Skeletal muscle satellite cell (primary cell): ENCODE measurements at regions not wholly inside any gene's neighbourhood (a gene's known extent, or its start where the extent isn't known, plus 50 kb on each side); places are given as distances from the start of the nearest gene placed in this dataset.
"Not testable (repeated sequence)": the region's sequence is repeated elsewhere in the genome, so short reads cannot be mapped to it uniquely, and the experiment has no call there.

Source experiments
- H3K27me3 ChIP-seq: 2 replicates; pipeline ENCODE4 v1.7.0; 2013; ENCODE audit warnings: low read length; ENCODE audit not compliant: control insufficient read depth, insufficient read depth
- H3K36me3 ChIP-seq: 2 replicates; pipeline ENCODE4 v1.7.0; 2013; ENCODE audit warnings: mild to moderate bottlenecking, control low read depth, low read length; ENCODE audit not compliant: insufficient read depth
- H3K4me1 ChIP-seq: 2 replicates; pipeline ENCODE4 v1.7.0; 2013; ENCODE audit warnings: low read length; ENCODE audit not compliant: control insufficient read depth, insufficient read depth
- H3K4me2 ChIP-seq: 2 replicates; pipeline ENCODE4 v1.7.0; 2013; ENCODE audit warnings: mild to moderate bottlenecking, low read length
- H3K4me3 ChIP-seq: 2 replicates; pipeline ENCODE4 v1.7.0; 2013; ENCODE audit warnings: low read length
- H3K9ac ChIP-seq: 2 replicates; pipeline ENCODE4 v1.7.0; 2013; ENCODE audit warnings: mild to moderate bottlenecking, low read depth, low read length, moderate library complexity
- H3K9me3 ChIP-seq: replicated peaks from 2 replicates; pipeline ENCODE4 v1.7.0; 2013; ENCODE audit warnings: mild to moderate bottlenecking, control low read depth, low read length

- Histone ChIP-seq H3K4me3 (no peak overlapping the region), H3K9ac (no peak overlapping the region), H3K4me1 (no peaks in the 10 kb centered on the region), H3K9me3 (no peaks in the 10 kb centered on the region), H3K36me3 (no peaks in the 10 kb centered on the region), H3K4me2 (no peak overlapping the region), H3K27me3 (no peaks in the 10 kb centered on the region)
Observed at GRCh38 chrX:96449896-96450295, 234.7 kb upstream of the DIAPH2 start.

GRCh38 chrX:96453139-96453538 lies 231.5 kb upstream of the DIAPH2 start:
- no peaks in the 10 kb centered on the region for H3K27me3 ChIP-seq
- no peaks in the 10 kb centered on the region for H3K36me3 ChIP-seq
- no peak overlapping the region for H3K9ac ChIP-seq
- no peak overlapping the region for H3K4me3 ChIP-seq
- H3K4me2 ChIP-seq, result no peak overlapping the region
- no peaks in the 10 kb centered on the region for H3K4me1 ChIP-seq
- no peaks in the 10 kb centered on the region for H3K9me3 ChIP-seq

GRCh38 chrX:96455078-96455477 lies 229.6 kb upstream of the DIAPH2 start:
- no peak overlapping the region for H3K4me3 ChIP-seq
- H3K9ac ChIP-seq, result no peak overlapping the region
- no peaks in the 10 kb centered on the region for H3K36me3 ChIP-seq
- H3K4me2 ChIP-seq, result no peak overlapping the region
- no peaks in the 10 kb centered on the region for H3K4me1 ChIP-seq
- no peaks in the 10 kb centered on the region for H3K27me3 ChIP-seq
- no peaks in the 10 kb centered on the region for H3K9me3 ChIP-seq

GRCh38 chrX:96464880-96465558 lies 219.6 kb upstream of the DIAPH2 start:
- no peaks in the 10 kb centered on the region for H3K36me3 ChIP-seq
- no peak overlapping the region for H3K4me3 ChIP-seq
- no peaks in the 10 kb centered on the region for H3K9me3 ChIP-seq
- no peaks in the 10 kb centered on the region for H3K4me1 ChIP-seq
- no peaks in the 10 kb centered on the region for H3K27me3 ChIP-seq
- H3K9ac ChIP-seq, result no peak overlapping the region
- no peak overlapping the region for H3K4me2 ChIP-seq

GRCh38 chrX:96474029-96474740 lies 210.5 kb upstream of the DIAPH2 start:
- H3K9me3 ChIP-seq, result no peaks in the 10 kb centered on the region
- H3K36me3 ChIP-seq, result no peaks in the 10 kb centered on the region
- no peak overlapping the region for H3K4me2 ChIP-seq
- peaks cover 4% of the 10 kb centered on the region for H3K4me1 ChIP-seq
- H3K9ac ChIP-seq, result no peak overlapping the region
- no peaks in the 10 kb centered on the region for H3K27me3 ChIP-seq
- no peak overlapping the region for H3K4me3 ChIP-seq

GRCh38 chrX:96474741-96475125 lies 209.9 kb upstream of the DIAPH2 start:
- no peaks in the 10 kb centered on the region for H3K27me3 ChIP-seq
- peaks cover 7% of the 10 kb centered on the region for H3K4me1 ChIP-seq
- no peak overlapping the region for H3K4me2 ChIP-seq
- H3K36me3 ChIP-seq, result no peaks in the 10 kb centered on the region
- H3K9me3 ChIP-seq, result no peaks in the 10 kb centered on the region
- H3K9ac ChIP-seq, result no peak overlapping the region
- H3K4me3 ChIP-seq, result no peak overlapping the region

GRCh38 chrX:96480081-96480480 lies 204.6 kb upstream of the DIAPH2 start:
- Histone ChIP-seq H3K4me1 (peaks cover 13% of the 10 kb centered on the region), H3K4me3 (no peak overlapping the region), H3K36me3 (no peaks in the 10 kb centered on the region), H3K9me3 (no peaks in the 10 kb centered on the region), H3K9ac (no peak overlapping the region), H3K4me2 (no peak overlapping the region), H3K27me3 (no peaks in the 10 kb centered on the region)

- Histone ChIP-seq H3K36me3 (no peaks in the 10 kb centered on the region), H3K27me3 (no peaks in the 10 kb centered on the region), H3K9ac (no peak overlapping the region), H3K4me2 (no peak overlapping the region), H3K4me1 (peaks cover 13% of the 10 kb centered on the region), H3K9me3 (no peaks in the 10 kb centered on the region), H3K4me3 (no peak overlapping the region)
Observed at GRCh38 chrX:96481831-96482230, 202.8 kb upstream of the DIAPH2 start.

- Histone ChIP-seq H3K9me3 (no peaks in the 10 kb centered on the region), H3K27me3 (no peaks in the 10 kb centered on the region), H3K36me3 (no peaks in the 10 kb centered on the region), H3K9ac (no peak overlapping the region), H3K4me2 (no peak overlapping the region), H3K4me1 (peaks cover 13% of the 10 kb centered on the region), H3K4me3 (no peak overlapping the region)
Observed at GRCh38 chrX:96483647-96484160, 200.9 kb upstream of the DIAPH2 start.

- not testable (repeated sequence) for H3K9ac ChIP-seq, H3K27me3 ChIP-seq, H3K9me3 ChIP-seq, H3K36me3 ChIP-seq, H3K4me3 ChIP-seq, H3K4me1 ChIP-seq, H3K4me2 ChIP-seq
Observed at GRCh38 chrX:96486687-96487086, 198.0 kb upstream of the DIAPH2 start.

GRCh38 chrX:96502507-96502906 lies 182.1 kb upstream of the DIAPH2 start:
- Histone ChIP-seq H3K36me3 (no peaks in the 10 kb centered on the region), H3K4me3 (no peak overlapping the region), H3K4me1 (no peaks in the 10 kb centered on the region), H3K27me3 (no peaks in the 10 kb centered on the region), H3K9me3 (no peaks in the 10 kb centered on the region), H3K4me2 (no peak overlapping the region), H3K9ac (no peak overlapping the region)

GRCh38 chrX:96529386-96529785 lies 155.3 kb upstream of the DIAPH2 start:
- not testable (repeated sequence) for H3K27me3 ChIP-seq, H3K4me2 ChIP-seq, H3K36me3 ChIP-seq, H3K4me3 ChIP-seq, H3K9ac ChIP-seq, H3K9me3 ChIP-seq, H3K4me1 ChIP-seq
